ENCODE measurements at regions not wholly inside any gene's neighbourhood (a gene's known extent, or its start where the extent isn't known, plus 50 kb on each side); places are given as distances from the start of the nearest gene placed in this dataset.

GRCh38 chr4:175470131-175470530 lies 341.9 kb downstream of the GPM6A start:
- no peaks in the 10 kb centered on the region for H3K27me3 ChIP-seq (ENCODE audit: control insufficient read depth, insufficient read depth, low read length)
- no peak overlapping the region for H2AFZ ChIP-seq
- no peaks in the 10 kb centered on the region for H3K36me3 ChIP-seq (ENCODE audit: control insufficient read depth, insufficient read depth, low read length)
- H3K9ac ChIP-seq = no peak overlapping the region
- H3K4me2 ChIP-seq (ENCODE audit: low read length) = no peak overlapping the region
- TF ChIP-seq CTCF (IDR thresholded peaks at IDR 0.05) = no peak
- H3K27ac ChIP-seq = peak overlapping the region; percentile 47
- H3K79me2 ChIP-seq = no peaks in the 10 kb centered on the region
- no peaks in the 10 kb centered on the region for H3K4me1 ChIP-seq
- H3K9me3 ChIP-seq (ENCODE audit: control insufficient read depth, low read length) = no peaks in the 10 kb centered on the region
- H3K4me3 ChIP-seq (ENCODE audit: low read depth, low read length) = no peak overlapping the region

GRCh38 chr4:175480404-175480803 lies 331.7 kb downstream of the GPM6A start:
- no peak overlapping the region for H3K4me2 ChIP-seq (ENCODE audit: low read length)
- no peaks in the 10 kb centered on the region for H3K79me2 ChIP-seq
- no peaks in the 10 kb centered on the region for H3K9me3 ChIP-seq (ENCODE audit: control insufficient read depth, low read length)
- H3K36me3 ChIP-seq (ENCODE audit: control insufficient read depth, insufficient read depth, low read length) = no peaks in the 10 kb centered on the region
- no peaks in the 10 kb centered on the region for H3K4me1 ChIP-seq
- H3K9ac ChIP-seq = no peak overlapping the region
- H3K27me3 ChIP-seq (ENCODE audit: control insufficient read depth, insufficient read depth, low read length) = no peaks in the 10 kb centered on the region
- no peak overlapping the region for H2AFZ ChIP-seq
- TF ChIP-seq CTCF (IDR thresholded peaks at IDR 0.05) = no peak
- no peak overlapping the region for H3K27ac ChIP-seq
- no peak overlapping the region for H3K4me3 ChIP-seq (ENCODE audit: low read depth, low read length)

GRCh38 chr4:175499735-175500352 lies 312.2 kb downstream of the GPM6A start:
- H3K36me3 ChIP-seq (ENCODE audit: control insufficient read depth, insufficient read depth, low read length) = no peaks in the 10 kb centered on the region
- no peaks in the 10 kb centered on the region for H3K27me3 ChIP-seq (ENCODE audit: control insufficient read depth, insufficient read depth, low read length)
- H3K4me1 ChIP-seq = no peaks in the 10 kb centered on the region
- no peak overlapping the region for H3K4me3 ChIP-seq (ENCODE audit: low read depth, low read length)
- H3K9me3 ChIP-seq (ENCODE audit: control insufficient read depth, low read length) = no peaks in the 10 kb centered on the region
- H3K9ac ChIP-seq = no peak overlapping the region
- no peak for TF ChIP-seq CTCF (IDR thresholded peaks at IDR 0.05)
- no peaks in the 10 kb centered on the region for H3K79me2 ChIP-seq
- no peak overlapping the region for H3K27ac ChIP-seq
- no peak overlapping the region for H2AFZ ChIP-seq
- no peak overlapping the region for H3K4me2 ChIP-seq (ENCODE audit: low read length)

- H3K27me3 ChIP-seq (ENCODE audit: control insufficient read depth, insufficient read depth, low read length) = no peaks in the 10 kb centered on the region
- H3K79me2 ChIP-seq = no peaks in the 10 kb centered on the region
- no peak overlapping the region for H3K4me2 ChIP-seq (ENCODE audit: low read length)
- H3K36me3 ChIP-seq (ENCODE audit: control insufficient read depth, insufficient read depth, low read length) = no peaks in the 10 kb centered on the region
- no peak overlapping the region for H3K27ac ChIP-seq
- no peak overlapping the region for H3K9ac ChIP-seq
- H3K4me1 ChIP-seq = no peaks in the 10 kb centered on the region
- no peak for TF ChIP-seq CTCF (IDR thresholded peaks at IDR 0.05)
- no peak overlapping the region for H3K4me3 ChIP-seq (ENCODE audit: low read depth, low read length)
- no peaks in the 10 kb centered on the region for H3K9me3 ChIP-seq (ENCODE audit: control insufficient read depth, low read length)
- H2AFZ ChIP-seq = no peak overlapping the region
Measured at GRCh38 chr4:175504318-175504717, 307.7 kb downstream of the GPM6A start.

GRCh38 chr4:175509320-175509719 lies 302.7 kb downstream of the GPM6A start:
- Histone ChIP-seq H3K36me3 (ENCODE audit: control insufficient read depth, insufficient read depth, low read length) (no peaks in the 10 kb centered on the region), H3K4me2 (ENCODE audit: low read length) (no peak overlapping the region), H3K4me3 (ENCODE audit: low read depth, low read length) (no peak overlapping the region), H3K27ac (no peak overlapping the region), H2AFZ (no peak overlapping the region), H3K9ac (no peak overlapping the region), H3K79me2 (no peaks in the 10 kb centered on the region), H3K9me3 (ENCODE audit: control insufficient read depth, low read length) (no peaks in the 10 kb centered on the region), H3K27me3 (ENCODE audit: control insufficient read depth, insufficient read depth, low read length) (no peaks in the 10 kb centered on the region), H3K4me1 (no peaks in the 10 kb centered on the region)
- no peak for TF ChIP-seq CTCF (IDR thresholded peaks at IDR 0.05)
